Chondrocyte (in vitro differentiated cells): ENCODE measurements at regions not wholly inside any gene's neighbourhood (a gene's known extent, or its start where the extent isn't known, plus 50 kb on each side); places are given as distances from the start of the nearest gene placed in this dataset.

ENCODE experiments used
- DNase-seq: peaks from one replicate; pipeline ENCODE4 v3.0.0; 2021; ENCODE audit warnings: mixed read lengths, low spot score
- H3K27ac Mint-ChIP-seq: one replicate; pipeline ENCODE4 v1.8.0; 2021; ENCODE audit warnings: mild to moderate bottlenecking, moderate library complexity, mixed read lengths; ENCODE audit not compliant: unreplicated experiment
- H3K27me3 Mint-ChIP-seq: 2 replicates; pipeline ENCODE4 v1.8.0; 2021; ENCODE audit warnings: low read depth, mixed read lengths
- H3K36me3 Mint-ChIP-seq: 2 replicates; pipeline ENCODE4 v1.8.0; 2021; ENCODE audit warnings: low read depth, mixed read lengths
- H3K4me1 Mint-ChIP-seq: 2 replicates; pipeline ENCODE4 v1.8.0; 2021; ENCODE audit warnings: low read depth, mild to moderate bottlenecking, mixed read lengths
- H3K4me3 Mint-ChIP-seq: one replicate; pipeline ENCODE4 v1.8.0; 2021; ENCODE audit warnings: mild to moderate bottlenecking, moderate library complexity, mixed read lengths; ENCODE audit not compliant: unreplicated experiment
- H3K9me3 Mint-ChIP-seq: 2 replicates; pipeline ENCODE4 v1.8.0; 2021; ENCODE audit warnings: low read depth, mixed read lengths
- TF ChIP-seq, protein P1 (sequence below): fragments of 200-600 bp; sonication (generic); IDR thresholded peaks from 2 replicates; pipeline ENCODE4 v1.5.0; 2021; ENCODE audit warnings: antibody characterized with exemption, mild to moderate bottlenecking, moderate library complexity

DNA sequence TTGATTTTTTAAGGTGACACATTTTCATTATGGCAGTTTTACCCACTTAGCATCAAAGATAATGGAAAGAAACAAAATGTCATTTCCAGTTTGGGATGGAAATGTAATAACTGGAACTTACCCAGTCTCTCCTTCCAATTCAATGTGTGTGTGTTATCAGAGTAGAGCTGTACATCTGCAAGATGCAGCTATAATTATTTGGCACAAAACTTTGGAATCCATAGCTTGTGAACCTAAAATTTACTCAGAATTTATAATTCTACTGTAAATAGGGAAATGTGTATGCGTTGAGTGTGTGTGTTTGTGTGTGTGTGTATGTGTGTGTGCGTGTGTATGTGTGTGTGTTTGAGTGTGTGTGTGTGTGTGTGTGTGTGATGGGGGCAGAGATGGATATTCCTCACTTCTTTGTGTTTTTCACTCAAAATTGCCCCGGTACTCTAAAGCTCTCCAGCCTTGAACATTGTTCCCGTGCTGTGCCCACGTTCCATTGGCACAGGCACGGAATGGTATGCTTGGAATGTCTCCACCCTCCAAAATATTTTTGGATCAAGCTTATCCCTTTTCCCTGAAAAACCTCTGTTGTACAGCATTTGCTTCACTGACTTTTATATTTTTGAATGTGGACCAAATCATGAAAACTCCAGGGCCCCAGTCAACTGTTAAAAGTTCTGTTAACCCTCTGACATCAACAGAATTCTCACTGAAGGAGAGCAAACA, 150.2 kb upstream of the BMP4 start:
- Mint-ChIP-seq H3K27ac (peak overlapping the region; percentile 83), H3K4me3 (peak overlapping the region; percentile 16), H3K36me3 (no peaks in the 10 kb centered on the region), H3K4me1 (peaks cover 66% of the 10 kb centered on the region), H3K27me3 (no peaks in the 10 kb centered on the region), H3K9me3 (no peaks in the 10 kb centered on the region)
- DNase-seq = no peak
- TF ChIP-seq, protein P1, sequence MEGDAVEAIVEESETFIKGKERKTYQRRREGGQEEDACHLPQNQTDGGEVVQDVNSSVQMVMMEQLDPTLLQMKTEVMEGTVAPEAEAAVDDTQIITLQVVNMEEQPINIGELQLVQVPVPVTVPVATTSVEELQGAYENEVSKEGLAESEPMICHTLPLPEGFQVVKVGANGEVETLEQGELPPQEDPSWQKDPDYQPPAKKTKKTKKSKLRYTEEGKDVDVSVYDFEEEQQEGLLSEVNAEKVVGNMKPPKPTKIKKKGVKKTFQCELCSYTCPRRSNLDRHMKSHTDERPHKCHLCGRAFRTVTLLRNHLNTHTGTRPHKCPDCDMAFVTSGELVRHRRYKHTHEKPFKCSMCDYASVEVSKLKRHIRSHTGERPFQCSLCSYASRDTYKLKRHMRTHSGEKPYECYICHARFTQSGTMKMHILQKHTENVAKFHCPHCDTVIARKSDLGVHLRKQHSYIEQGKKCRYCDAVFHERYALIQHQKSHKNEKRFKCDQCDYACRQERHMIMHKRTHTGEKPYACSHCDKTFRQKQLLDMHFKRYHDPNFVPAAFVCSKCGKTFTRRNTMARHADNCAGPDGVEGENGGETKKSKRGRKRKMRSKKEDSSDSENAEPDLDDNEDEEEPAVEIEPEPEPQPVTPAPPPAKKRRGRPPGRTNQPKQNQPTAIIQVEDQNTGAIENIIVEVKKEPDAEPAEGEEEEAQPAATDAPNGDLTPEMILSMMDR = no peak

DNA sequence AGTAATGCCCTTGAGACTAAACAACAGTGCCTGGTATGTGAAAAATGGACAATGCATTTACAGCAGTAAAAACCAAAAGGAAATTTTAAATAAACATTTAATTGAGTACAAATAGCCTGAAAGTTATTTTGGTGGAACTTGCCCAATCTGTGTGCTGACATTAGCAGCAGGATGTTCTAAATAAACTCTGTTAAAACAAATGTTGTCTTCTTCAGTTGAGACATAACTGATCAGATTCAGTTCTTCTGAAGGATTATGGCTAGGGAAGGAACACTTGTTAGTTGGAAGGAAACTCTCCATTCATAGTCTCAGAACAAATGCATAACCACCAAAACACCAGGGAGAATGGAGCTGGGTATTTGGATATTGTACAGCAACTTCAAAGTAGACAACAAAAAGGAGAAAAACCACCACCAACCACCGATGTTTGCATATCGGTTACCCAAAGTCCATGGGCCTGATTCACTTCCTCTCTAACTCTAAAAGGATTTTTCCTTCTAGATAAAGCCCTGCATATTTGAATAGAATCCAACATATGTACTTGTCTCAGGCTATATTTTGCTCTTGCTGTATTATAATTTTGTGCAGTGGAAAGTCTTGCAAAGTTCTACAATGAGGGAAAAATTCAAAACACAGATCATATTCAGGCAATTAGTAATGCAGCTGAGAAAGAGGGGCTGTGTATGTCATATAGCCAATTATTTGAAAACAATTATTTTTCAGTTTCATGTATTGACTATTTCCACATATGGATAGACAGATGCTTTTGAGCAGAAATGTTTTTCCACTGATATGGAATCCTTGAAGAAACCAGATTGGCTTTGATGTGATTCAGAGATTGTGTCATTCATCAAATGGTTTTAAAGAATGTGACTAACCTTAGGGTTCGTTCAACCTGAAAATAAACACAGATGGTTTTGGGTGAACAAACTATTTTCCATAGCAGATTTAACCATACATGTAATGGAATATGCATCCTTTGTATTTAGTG, 152.2 kb upstream of the BMP4 start:
- Mint-ChIP-seq H3K27me3 (no peaks in the 10 kb centered on the region), H3K36me3 (no peaks in the 10 kb centered on the region), H3K27ac (peak overlapping the region; percentile 76), H3K4me1 (peaks cover 60% of the 10 kb centered on the region), H3K9me3 (peaks cover 6% of the 10 kb centered on the region), H3K4me3 (no peak overlapping the region)
- DNase-seq = no peak
- TF ChIP-seq, protein P1 = no peak

DNA sequence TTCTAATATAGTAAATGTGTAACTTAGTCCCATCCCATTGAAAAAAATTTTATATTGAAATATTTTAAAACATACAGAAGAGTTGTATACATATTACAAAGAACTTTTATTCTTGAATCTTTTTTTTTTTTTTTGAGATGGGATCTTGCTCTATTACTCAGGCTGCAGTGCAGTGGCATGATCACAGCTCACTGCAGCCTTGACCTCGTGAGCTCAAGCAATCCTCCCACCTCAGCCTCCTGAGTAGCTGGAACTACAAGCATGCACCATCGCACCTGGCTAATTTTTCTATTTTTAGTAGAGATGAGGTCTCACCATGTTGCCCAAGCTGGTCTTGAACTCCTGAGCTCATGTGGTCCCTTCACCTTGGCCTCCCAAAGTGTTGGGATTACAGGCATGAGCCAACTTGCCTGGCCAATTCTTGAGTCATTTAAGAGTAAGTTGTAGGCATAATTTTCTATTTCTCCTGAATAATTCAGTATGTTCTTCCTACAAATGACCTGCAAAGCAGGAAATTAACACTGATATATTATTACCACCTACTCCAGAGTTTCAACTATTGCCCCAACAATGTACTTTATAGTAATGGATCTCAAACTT, 153.0 kb upstream of the BMP4 start:
- no peak overlapping the region for H3K4me3 Mint-ChIP-seq
- TF ChIP-seq, protein P1 = no peak
- H3K4me1 Mint-ChIP-seq = peaks cover 51% of the 10 kb centered on the region
- no peaks in the 10 kb centered on the region for H3K36me3 Mint-ChIP-seq
- H3K27me3 Mint-ChIP-seq = no peaks in the 10 kb centered on the region
- no peak overlapping the region for H3K27ac Mint-ChIP-seq
- peaks cover 7% of the 10 kb centered on the region for H3K9me3 Mint-ChIP-seq
- DNase-seq = no peak

DNA sequence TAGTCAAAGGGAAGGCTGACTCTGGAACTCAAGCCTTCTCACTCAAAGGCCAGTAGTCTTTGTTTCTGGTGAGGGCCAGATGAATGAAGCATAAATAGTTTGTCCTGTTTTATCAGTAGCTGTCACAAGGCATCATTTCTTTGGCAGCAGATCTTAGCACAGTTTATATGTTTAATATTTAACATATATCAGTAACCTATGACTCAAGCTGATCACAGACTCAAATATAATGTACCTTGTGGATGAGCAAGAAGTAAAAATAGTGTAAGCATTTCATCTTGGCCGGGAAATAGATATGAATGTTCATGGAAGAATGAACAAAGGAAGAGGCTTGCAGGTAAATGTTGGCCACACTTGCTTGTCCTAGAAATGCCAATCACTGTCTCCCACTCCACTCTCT, 158.3 kb upstream of the BMP4 start:
- Mint-ChIP-seq H3K36me3 (no peaks in the 10 kb centered on the region), H3K4me1 (peaks cover 2% of the 10 kb centered on the region), H3K27me3 (no peaks in the 10 kb centered on the region), H3K9me3 (peaks cover 7% of the 10 kb centered on the region), H3K27ac (no peak overlapping the region), H3K4me3 (no peak overlapping the region)
- TF ChIP-seq, protein P1 = no peak
- DNase-seq = no peak

DNA sequence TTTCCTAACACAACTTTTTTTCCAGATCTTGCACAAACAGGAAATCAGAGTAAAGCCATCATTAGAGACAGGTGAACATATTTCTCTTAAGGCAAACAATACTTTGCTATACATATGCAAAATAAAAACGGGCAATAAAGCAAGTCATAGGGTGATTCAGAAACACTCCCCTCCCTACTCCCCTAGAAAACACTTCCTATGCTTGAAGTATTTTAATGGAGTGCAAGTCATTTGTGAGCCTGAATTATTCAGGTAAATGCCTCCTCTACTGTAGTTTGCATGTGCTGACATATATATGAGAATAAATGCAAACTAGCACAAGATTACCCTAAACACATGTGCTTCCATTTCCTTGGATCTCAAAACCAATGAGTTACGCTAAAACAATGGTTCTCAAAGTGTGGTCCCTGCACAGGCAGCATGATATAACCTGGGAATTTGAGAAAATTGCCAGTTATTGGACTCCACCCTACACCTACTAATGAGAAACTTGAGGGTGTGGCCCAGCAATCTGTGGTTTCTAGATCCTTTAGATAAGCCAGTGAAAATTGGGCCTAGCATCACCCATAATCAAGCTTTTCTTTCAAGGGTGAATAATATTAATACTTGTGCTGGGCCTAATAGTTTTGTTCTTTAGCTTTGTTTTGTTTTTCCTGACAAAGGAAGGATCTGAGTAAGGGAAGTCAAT, 159.7 kb upstream of the BMP4 start:
- TF ChIP-seq, protein P1 = no peak
- H3K4me3 Mint-ChIP-seq = no peak overlapping the region
- peaks cover 5% of the 10 kb centered on the region for H3K4me1 Mint-ChIP-seq
- no peak for DNase-seq
- H3K27me3 Mint-ChIP-seq = no peaks in the 10 kb centered on the region
- H3K9me3 Mint-ChIP-seq = peaks cover 7% of the 10 kb centered on the region
- no peaks in the 10 kb centered on the region for H3K36me3 Mint-ChIP-seq
- no peak overlapping the region for H3K27ac Mint-ChIP-seq
